ENCODE measurements at regions not wholly inside any gene's neighbourhood (a gene's known extent, or its start where the extent isn't known, plus 50 kb on each side); places are given as distances from the start of the nearest gene placed in this dataset.

DNA sequence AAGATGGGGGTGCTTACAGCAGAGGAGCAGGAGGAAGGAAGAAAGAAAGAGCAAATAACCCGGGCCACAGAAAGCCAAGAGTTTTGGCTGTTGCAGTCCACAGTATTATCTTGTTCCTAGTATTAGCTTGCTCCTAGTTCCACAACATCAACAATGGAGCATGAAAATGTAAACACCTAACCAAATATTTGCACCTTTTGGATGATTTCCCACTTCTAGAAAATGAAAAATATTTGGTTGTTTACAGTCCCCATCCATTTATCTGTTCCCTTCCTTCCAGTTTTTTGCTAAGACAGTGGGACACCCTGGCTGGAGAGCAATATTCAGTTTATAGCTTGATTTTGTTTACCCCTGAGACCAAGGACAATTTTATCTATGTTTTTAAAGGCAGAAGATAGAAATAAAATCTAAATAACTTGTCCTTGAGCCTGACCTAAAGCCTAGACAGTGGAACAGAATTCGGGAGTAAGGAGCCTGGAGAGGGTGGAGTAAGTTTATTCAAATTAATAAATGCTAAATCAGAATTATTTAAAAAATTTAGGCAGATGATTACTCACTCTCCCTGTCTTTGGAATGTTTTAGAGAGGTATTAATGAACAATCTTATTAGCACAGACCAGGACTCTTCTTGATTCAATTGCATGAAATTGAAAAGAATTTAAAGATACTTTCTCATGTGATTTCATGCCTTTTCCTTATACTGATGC lies 51.6 kb downstream of the RESF1 start:
- H3K4ac ChIP-seq (ENCODE audit: low read length) = no peak overlapping the region

DNA sequence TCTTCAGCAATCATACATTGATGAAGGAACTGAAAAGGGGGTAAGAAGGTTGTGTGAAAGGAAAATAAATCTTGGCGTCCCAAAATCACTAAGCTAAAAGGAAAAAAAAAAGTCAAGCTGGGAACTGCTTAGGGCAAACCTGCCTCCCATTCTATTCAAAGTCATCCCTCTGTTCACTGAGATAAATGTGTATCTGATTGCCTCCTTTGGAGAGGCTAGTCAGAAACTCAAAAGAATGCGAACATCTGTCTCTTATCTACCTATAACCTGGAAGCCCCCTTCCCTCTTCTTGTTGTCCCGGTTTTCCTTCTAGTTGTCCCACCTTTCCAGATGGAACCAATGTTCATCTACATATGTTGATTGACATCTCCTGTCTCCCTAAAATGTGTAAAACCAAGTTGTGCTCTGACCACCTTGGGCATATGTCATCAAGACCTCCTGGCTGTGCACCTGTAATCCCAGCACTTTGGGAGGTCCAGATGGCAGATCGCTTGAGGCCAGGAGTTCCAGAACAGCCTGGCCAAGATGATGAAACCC lies 53.1 kb downstream of the RESF1 start:
- Histone ChIP-seq H3K4me1 (ENCODE audit: control insufficient read depth in 2 of 2, insufficient read depth in 1 of 2, low read depth in 1 of 2, low read length in 2 of 2) (no peaks in the 10 kb centered on the region), H3K4me3 (ENCODE audit: low read length in 2 of 2) (no peak overlapping the region), H4K91ac (ENCODE audit: low read depth, low read length, poor library complexity) (no peak overlapping the region), H3K4me2 (ENCODE audit: insufficient read depth, low read length, poor library complexity, severe bottlenecking) (no peak overlapping the region), H3K36me3 (replicated peaks in 1 of 2; ENCODE audit: control insufficient read depth in 2 of 2, insufficient read depth in 2 of 2, low read length in 2 of 2) (no peaks in the 10 kb centered on the region), H2AFZ (ENCODE audit: low read length) (no peak overlapping the region), H2AK5ac (ENCODE audit: low read depth, low read length) (no peak overlapping the region), H3K18ac (ENCODE audit: low read length) (no peak overlapping the region), H3K23ac (ENCODE audit: low read depth, low read length, poor library complexity) (no peak overlapping the region), H3K27ac (replicated peaks; ENCODE audit: low read length) (no peak overlapping the region), H3K4ac (ENCODE audit: low read length) (no peak overlapping the region), H3K27me3 (ENCODE audit: control insufficient read depth in 3 of 3, insufficient read depth in 3 of 3, low read depth in 1 of 3, low read length in 3 of 3) (no peaks in the 10 kb centered on the region), H2BK5ac (ENCODE audit: low read length) (no peak overlapping the region), H3K9ac (ENCODE audit: low read depth, low read length, poor library complexity) (no peak overlapping the region), H2BK120ac (ENCODE audit: low read depth, low read length) (no peak overlapping the region), H2BK12ac (ENCODE audit: low read length) (no peak overlapping the region), H2BK15ac (ENCODE audit: low read length) (no peak overlapping the region), H3K9me3 (replicated peaks in 1 of 2; ENCODE audit: control insufficient read depth in 2 of 2, insufficient read depth in 1 of 2, low read depth in 1 of 2, low read length in 2 of 2) (no peaks in the 10 kb centered on the region), H3K14ac (ENCODE audit: low read length) (no peak overlapping the region), H3K79me1 (ENCODE audit: low read depth, low read length) (no peaks in the 10 kb centered on the region), H4K8ac (ENCODE audit: low read depth, low read length) (no peak overlapping the region)
- DNase-seq (ENCODE audit: low spot score) = no peak
- WGBS, 2 donors (ENCODE audit: extremely low coverage in 2 of 2, insufficient read length in 2 of 2, insufficient replicate concordance in 1 of 2) = no CpG with 5 or more reads among the region's 4 CpGs

More for the DNA sequence above, 51.6 kb downstream of the RESF1 start:
- no peak overlapping the region for H2BK12ac ChIP-seq (ENCODE audit: low read length)
- H3K36me3 ChIP-seq (replicated peaks in 1 of 2; ENCODE audit: control insufficient read depth in 2 of 2, insufficient read depth in 2 of 2, low read length in 2 of 2) = no peaks in the 10 kb centered on the region
- no peak overlapping the region for H2AK5ac ChIP-seq (ENCODE audit: low read depth, low read length)
- H3K23ac ChIP-seq (ENCODE audit: low read depth, low read length, poor library complexity) = no peak overlapping the region
- no peaks in the 10 kb centered on the region for H3K4me1 ChIP-seq (ENCODE audit: control insufficient read depth in 2 of 2, insufficient read depth in 1 of 2, low read depth in 1 of 2, low read length in 2 of 2)
- H3K79me1 ChIP-seq (ENCODE audit: low read depth, low read length) = no peaks in the 10 kb centered on the region
- H3K4me2 ChIP-seq (ENCODE audit: insufficient read depth, low read length, poor library complexity, severe bottlenecking) = no peak overlapping the region
- no peak overlapping the region for H2AFZ ChIP-seq (ENCODE audit: low read length)
- H2BK5ac ChIP-seq (ENCODE audit: low read length) = no peak overlapping the region
- no peak overlapping the region for H3K9ac ChIP-seq (ENCODE audit: low read depth, low read length, poor library complexity)
- H3K27ac ChIP-seq (replicated peaks; ENCODE audit: low read length) = no peak overlapping the region
- H4K8ac ChIP-seq (ENCODE audit: low read depth, low read length) = no peak overlapping the region
- no peak overlapping the region for H3K4me3 ChIP-seq (ENCODE audit: low read length in 2 of 2)
- H3K18ac ChIP-seq (ENCODE audit: low read length) = no peak overlapping the region
- no CpG with 5 or more reads among the region's 2 CpGs for WGBS, 2 donors (ENCODE audit: extremely low coverage in 2 of 2, insufficient read length in 2 of 2, insufficient replicate concordance in 1 of 2)
- no peak overlapping the region for H2BK120ac ChIP-seq (ENCODE audit: low read depth, low read length)
- no peaks in the 10 kb centered on the region for H3K9me3 ChIP-seq (replicated peaks in 1 of 2; ENCODE audit: control insufficient read depth in 2 of 2, insufficient read depth in 1 of 2, low read depth in 1 of 2, low read length in 2 of 2)
- H3K27me3 ChIP-seq (ENCODE audit: control insufficient read depth in 3 of 3, insufficient read depth in 3 of 3, low read depth in 1 of 3, low read length in 3 of 3) = no peaks in the 10 kb centered on the region
- H4K91ac ChIP-seq (ENCODE audit: low read depth, low read length, poor library complexity) = no peak overlapping the region
- no peak for DNase-seq (ENCODE audit: low spot score)
- H2BK15ac ChIP-seq (ENCODE audit: low read length) = no peak overlapping the region
- H3K14ac ChIP-seq (ENCODE audit: low read length) = no peak overlapping the region

DNA sequence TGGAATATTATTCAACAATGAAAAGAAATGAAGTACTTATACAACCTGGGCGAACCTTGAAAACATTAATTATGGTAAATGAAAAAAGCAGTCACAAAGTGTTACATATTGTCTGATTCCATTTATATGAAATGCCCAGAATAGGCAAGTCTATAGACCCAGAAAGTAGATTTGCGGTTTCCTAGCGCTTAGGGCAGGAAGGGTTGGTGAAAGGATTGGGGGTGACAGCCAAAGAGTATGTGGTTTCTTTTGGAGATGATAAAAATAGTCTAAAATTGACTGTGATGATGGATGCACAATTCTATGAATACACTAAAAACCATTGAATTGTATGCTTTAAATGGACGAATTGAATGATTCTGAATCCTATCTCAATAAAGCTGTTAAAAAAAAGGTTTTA lies 55.8 kb downstream of the RESF1 start:
- no peak overlapping the region for H3K4me2 ChIP-seq (ENCODE audit: insufficient read depth, low read length, poor library complexity, severe bottlenecking)
- no peak overlapping the region for H2BK5ac ChIP-seq (ENCODE audit: low read length)
- H3K14ac ChIP-seq (ENCODE audit: low read length) = no peak overlapping the region
- DNase-seq (ENCODE audit: low spot score) = no peak
- no peaks in the 10 kb centered on the region for H3K36me3 ChIP-seq (replicated peaks in 1 of 2; ENCODE audit: control insufficient read depth in 2 of 2, insufficient read depth in 2 of 2, low read length in 2 of 2)
- no peak overlapping the region for H3K18ac ChIP-seq (ENCODE audit: low read length)
- no peak overlapping the region for H2AK5ac ChIP-seq (ENCODE audit: low read depth, low read length)
- no peak overlapping the region for H3K23ac ChIP-seq (ENCODE audit: low read depth, low read length, poor library complexity)
- no peak overlapping the region for H2BK120ac ChIP-seq (ENCODE audit: low read depth, low read length)
- no peaks in the 10 kb centered on the region for H3K79me1 ChIP-seq (ENCODE audit: low read depth, low read length)
- no peak overlapping the region for H3K4ac ChIP-seq (ENCODE audit: low read length)
- no peak overlapping the region for H3K4me3 ChIP-seq (ENCODE audit: low read length in 2 of 2)
- no peaks in the 10 kb centered on the region for H3K9me3 ChIP-seq (replicated peaks in 1 of 2; ENCODE audit: control insufficient read depth in 2 of 2, insufficient read depth in 1 of 2, low read depth in 1 of 2, low read length in 2 of 2)
- H2BK15ac ChIP-seq (ENCODE audit: low read length) = no peak overlapping the region
- no peak overlapping the region for H2BK12ac ChIP-seq (ENCODE audit: low read length)
- no CpG with 5 or more reads among the region's 4 CpGs for WGBS, 2 donors (ENCODE audit: extremely low coverage in 2 of 2, insufficient read length in 2 of 2, insufficient replicate concordance in 1 of 2)
- H3K9ac ChIP-seq (ENCODE audit: low read depth, low read length, poor library complexity) = no peak overlapping the region
- H4K8ac ChIP-seq (ENCODE audit: low read depth, low read length) = no peak overlapping the region
- H4K91ac ChIP-seq (ENCODE audit: low read depth, low read length, poor library complexity) = no peak overlapping the region
- H3K27me3 ChIP-seq (ENCODE audit: control insufficient read depth in 3 of 3, insufficient read depth in 3 of 3, low read depth in 1 of 3, low read length in 3 of 3) = no peaks in the 10 kb centered on the region
- no peak overlapping the region for H2AFZ ChIP-seq (ENCODE audit: low read length)
- no peak overlapping the region for H3K27ac ChIP-seq (replicated peaks; ENCODE audit: low read length)
- no peaks in the 10 kb centered on the region for H3K4me1 ChIP-seq (ENCODE audit: control insufficient read depth in 2 of 2, insufficient read depth in 1 of 2, low read depth in 1 of 2, low read length in 2 of 2)

DNA sequence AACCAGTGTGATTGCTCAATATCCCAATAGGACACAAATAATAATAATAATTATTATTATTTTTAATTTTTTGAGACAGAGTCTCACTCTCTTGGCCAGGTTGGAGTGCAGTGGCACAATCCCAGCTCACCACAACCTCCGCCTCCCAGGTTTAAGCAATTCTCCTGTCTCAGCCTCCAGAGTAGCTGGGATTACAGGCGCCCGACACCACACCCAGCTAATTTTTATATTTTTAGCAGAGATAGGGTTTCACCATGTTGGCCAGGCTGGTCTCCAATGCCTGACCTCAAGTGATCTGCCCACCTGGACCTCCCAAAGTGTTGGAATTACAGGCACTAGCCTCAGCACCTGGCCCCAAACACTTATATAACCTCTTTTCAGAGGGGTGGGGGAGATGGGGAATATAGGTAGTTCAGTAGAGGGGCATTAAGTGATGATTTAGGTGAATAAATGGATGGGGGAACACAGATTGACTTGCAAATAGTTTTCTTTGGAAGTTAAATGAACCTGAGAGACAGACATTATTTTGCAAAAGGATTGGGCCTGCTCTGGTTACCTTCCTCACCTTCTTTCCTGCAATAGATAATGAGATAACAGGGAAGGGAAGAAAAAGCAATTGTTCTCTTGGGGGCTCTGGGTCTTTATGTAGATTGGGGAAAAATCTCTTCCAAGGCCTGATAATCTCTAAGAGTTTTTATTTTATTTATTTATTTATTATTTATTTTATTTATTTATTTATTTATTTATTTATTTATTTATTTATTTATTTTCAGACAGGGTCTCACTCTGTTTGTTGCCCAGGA lies 57.7 kb downstream of the RESF1 start:
- H2AFZ ChIP-seq (ENCODE audit: low read length) = no peak overlapping the region

More for the DNA sequence above, 57.7 kb downstream of the RESF1 start:
- no peak overlapping the region for H3K23ac ChIP-seq (ENCODE audit: low read depth, low read length, poor library complexity)
- no peak overlapping the region for H2AK5ac ChIP-seq (ENCODE audit: low read depth, low read length)
- no peaks in the 10 kb centered on the region for H3K79me1 ChIP-seq (ENCODE audit: low read depth, low read length)
- H2BK12ac ChIP-seq (ENCODE audit: low read length) = no peak overlapping the region
- H3K4me2 ChIP-seq (ENCODE audit: insufficient read depth, low read length, poor library complexity, severe bottlenecking) = no peak overlapping the region
- no peaks in the 10 kb centered on the region for H3K27me3 ChIP-seq (ENCODE audit: control insufficient read depth in 3 of 3, insufficient read depth in 3 of 3, low read depth in 1 of 3, low read length in 3 of 3)
- no peak overlapping the region for H3K27ac ChIP-seq (replicated peaks; ENCODE audit: low read length)
- no peak overlapping the region for H2BK120ac ChIP-seq (ENCODE audit: low read depth, low read length)
- H4K8ac ChIP-seq (ENCODE audit: low read depth, low read length) = no peak overlapping the region
- H3K36me3 ChIP-seq (replicated peaks in 1 of 2; ENCODE audit: control insufficient read depth in 2 of 2, insufficient read depth in 2 of 2, low read length in 2 of 2) = no peaks in the 10 kb centered on the region
- H3K4ac ChIP-seq (ENCODE audit: low read length) = no peak overlapping the region
- H3K9me3 ChIP-seq (replicated peaks in 1 of 2; ENCODE audit: control insufficient read depth in 2 of 2, insufficient read depth in 1 of 2, low read depth in 1 of 2, low read length in 2 of 2) = peaks cover 0 to 4% of the 10 kb centered on the region in 2 donors
- H3K4me3 ChIP-seq (ENCODE audit: low read length in 2 of 2) = no peak overlapping the region
- no peak overlapping the region for H3K14ac ChIP-seq (ENCODE audit: low read length)
- H3K18ac ChIP-seq (ENCODE audit: low read length) = no peak overlapping the region
- no peak overlapping the region for H3K9ac ChIP-seq (ENCODE audit: low read depth, low read length, poor library complexity)
- no CpG with 5 or more reads among the region's 3 CpGs for WGBS, 2 donors (ENCODE audit: extremely low coverage in 2 of 2, insufficient read length in 2 of 2, insufficient replicate concordance in 1 of 2)
- peaks cover 0 to 3% of the 10 kb centered on the region in 2 donors for H3K4me1 ChIP-seq (ENCODE audit: control insufficient read depth in 2 of 2, insufficient read depth in 1 of 2, low read depth in 1 of 2, low read length in 2 of 2)
- no peak overlapping the region for H2BK5ac ChIP-seq (ENCODE audit: low read length)
- DNase-seq (ENCODE audit: low spot score) = no peak
- no peak overlapping the region for H2BK15ac ChIP-seq (ENCODE audit: low read length)
- H4K91ac ChIP-seq (ENCODE audit: low read depth, low read length, poor library complexity) = no peak overlapping the region
